Loucy (cell line): ENCODE measurements at regions not wholly inside any gene's neighbourhood (a gene's known extent, or its start where the extent isn't known, plus 50 kb on each side); places are given as distances from the start of the nearest gene placed in this dataset.

Experiments
- H2AFZ ChIP-seq: fragments of 200-600 bp; sonication (generic); 2 replicates; pipeline ENCODE4 v1.6.0; 2016; ENCODE audit warnings: antibody characterized with exemption, mild to moderate bottlenecking, low read length, moderate library complexity
- H3F3A ChIP-seq: fragments of 200-600 bp; 2 replicates; pipeline ENCODE4 v1.6.0; 2016; ENCODE audit warnings: antibody characterized with exemption, low read depth, mild to moderate bottlenecking
- H3K27me3 ChIP-seq: fragments of 200-600 bp; sonication (generic); 2 replicates; pipeline ENCODE4 v1.6.1; 2014; ENCODE audit warnings: low read length, mild to moderate bottlenecking; ENCODE audit not compliant: insufficient read depth, poor library complexity, severe bottlenecking
- H3K36me3 ChIP-seq: fragments of 200-600 bp; sonication (generic); 2 replicates; pipeline ENCODE4 v1.6.1; 2016; ENCODE audit warnings: low read length; ENCODE audit not compliant: insufficient read depth
- H3K4me1 ChIP-seq: fragments of 200-600 bp; sonication (generic); 2 replicates; pipeline ENCODE4 v1.5.1; 2014; ENCODE audit warnings: low read length, mild to moderate bottlenecking; ENCODE audit not compliant: insufficient read depth, poor library complexity, severe bottlenecking
- H3K4me2 ChIP-seq: fragments of 200-600 bp; sonication (generic); 2 replicates; pipeline ENCODE4 v1.6.0; 2014; ENCODE audit warnings: antibody characterized with exemption, low read length, low read depth, mild to moderate bottlenecking; ENCODE audit not compliant: poor library complexity, severe bottlenecking
- H3K4me3 ChIP-seq: fragments of 200-600 bp; sonication (generic); 2 replicates; pipeline ENCODE4 v1.5.1; 2014; ENCODE audit warnings: low read length, mild to moderate bottlenecking, mixed read lengths; ENCODE audit not compliant: poor library complexity, severe bottlenecking
- H3K79me2 ChIP-seq: fragments of 200-600 bp; sonication (generic); 2 replicates; pipeline ENCODE4 v1.6.1; 2014; ENCODE audit warnings: low read length; ENCODE audit not compliant: insufficient read depth
- H3K9ac ChIP-seq: fragments of 200-600 bp; sonication (generic); 2 replicates; pipeline ENCODE4 v1.6.0; 2014; ENCODE audit warnings: mild to moderate bottlenecking, low read depth, low read length, moderate library complexity; ENCODE audit not compliant: poor library complexity, severe bottlenecking
- H3K9me2 ChIP-seq: fragments of 200-600 bp; sonication (generic); replicated peaks from 2 replicates; pipeline ENCODE4 v1.6.1; 2016; ENCODE audit warnings: low read depth, low read length, mixed read lengths
- H3K9me3 ChIP-seq: fragments of 200-600 bp; sonication (generic); 2 replicates; pipeline ENCODE4 v1.6.1; 2014; ENCODE audit warnings: mild to moderate bottlenecking, antibody characterized with exemption, low read length, low read depth; ENCODE audit not compliant: insufficient read depth
- H4K20me1 ChIP-seq: fragments of 200-600 bp; sonication (generic); 2 replicates; pipeline ENCODE4 v1.6.0; 2014; ENCODE audit warnings: antibody characterized with exemption, low read length, mild to moderate bottlenecking; ENCODE audit not compliant: insufficient read depth, poor library complexity, severe bottlenecking
- EZH2phosphoT487 ChIP-seq: fragments of 200-600 bp; IDR thresholded peaks from 2 replicates; pipeline ENCODE4 v1.6.1; 2018; ENCODE audit warnings: antibody characterized with exemption, mild to moderate bottlenecking, moderate library complexity, borderline replicate concordance
- TF ChIP-seq, protein P1 (sequence below): fragments of 200-600 bp; sonication (generic); conservative IDR thresholded peaks from 2 replicates; pipeline ENCODE4 v1.5.1; 2014; ENCODE audit warnings: mild to moderate bottlenecking, antibody characterized with exemption, low read length

DNA sequence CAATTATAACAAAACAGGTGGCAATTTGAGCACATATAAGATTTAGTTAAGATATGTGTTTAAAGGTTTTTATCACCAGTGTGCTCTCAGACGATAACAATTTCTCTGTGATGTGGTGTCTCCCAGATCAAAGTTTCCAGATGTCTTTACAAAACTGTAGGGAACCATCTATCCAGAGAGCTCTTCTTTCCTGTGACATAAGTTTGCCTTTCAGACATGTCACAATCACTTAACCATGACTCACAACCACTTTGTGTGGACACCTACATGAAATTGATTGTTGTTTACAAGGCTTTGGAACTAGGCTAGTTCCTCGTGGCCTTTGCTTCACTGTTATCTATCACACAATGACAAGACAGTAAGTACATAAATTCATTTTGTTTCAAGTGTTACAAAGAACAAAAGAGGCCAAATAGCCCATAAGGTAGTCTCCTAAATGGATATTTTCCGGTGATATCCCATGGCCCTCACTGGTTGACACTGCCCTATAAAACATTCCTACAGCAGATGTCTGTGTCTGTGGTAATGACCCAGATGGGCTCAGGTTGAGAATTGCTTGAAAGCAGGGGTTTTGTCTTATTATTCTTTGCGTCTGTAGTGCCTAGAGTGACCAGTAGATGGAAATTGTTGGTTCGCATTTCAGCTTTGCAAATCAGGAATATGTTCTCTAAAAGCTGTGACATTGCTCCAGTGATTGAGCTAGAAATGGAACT lies 297.8 kb upstream of the FAM241A start:
- H3K36me3 ChIP-seq = no peaks in the 10 kb centered on the region
- H3F3A ChIP-seq = 0 out of 2 replicates have a peak, but pooled peaks cover 3% of the 10 kb centered on the region
- no peaks in the 10 kb centered on the region for H3K4me1 ChIP-seq
- no peaks in the 10 kb centered on the region for H3K9me3 ChIP-seq
- TF ChIP-seq, protein P1, sequence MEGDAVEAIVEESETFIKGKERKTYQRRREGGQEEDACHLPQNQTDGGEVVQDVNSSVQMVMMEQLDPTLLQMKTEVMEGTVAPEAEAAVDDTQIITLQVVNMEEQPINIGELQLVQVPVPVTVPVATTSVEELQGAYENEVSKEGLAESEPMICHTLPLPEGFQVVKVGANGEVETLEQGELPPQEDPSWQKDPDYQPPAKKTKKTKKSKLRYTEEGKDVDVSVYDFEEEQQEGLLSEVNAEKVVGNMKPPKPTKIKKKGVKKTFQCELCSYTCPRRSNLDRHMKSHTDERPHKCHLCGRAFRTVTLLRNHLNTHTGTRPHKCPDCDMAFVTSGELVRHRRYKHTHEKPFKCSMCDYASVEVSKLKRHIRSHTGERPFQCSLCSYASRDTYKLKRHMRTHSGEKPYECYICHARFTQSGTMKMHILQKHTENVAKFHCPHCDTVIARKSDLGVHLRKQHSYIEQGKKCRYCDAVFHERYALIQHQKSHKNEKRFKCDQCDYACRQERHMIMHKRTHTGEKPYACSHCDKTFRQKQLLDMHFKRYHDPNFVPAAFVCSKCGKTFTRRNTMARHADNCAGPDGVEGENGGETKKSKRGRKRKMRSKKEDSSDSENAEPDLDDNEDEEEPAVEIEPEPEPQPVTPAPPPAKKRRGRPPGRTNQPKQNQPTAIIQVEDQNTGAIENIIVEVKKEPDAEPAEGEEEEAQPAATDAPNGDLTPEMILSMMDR = peak; percentile 55
- TF ChIP-seq EZH2phosphoT487 = no peak
- no peak overlapping the region for H3K4me2 ChIP-seq
- no peak overlapping the region for H3K9ac ChIP-seq
- H4K20me1 ChIP-seq = no peaks in the 10 kb centered on the region
- no peaks in the 10 kb centered on the region for H3K27me3 ChIP-seq
- H3K4me3 ChIP-seq = no peak overlapping the region
- H3K79me2 ChIP-seq = no peaks in the 10 kb centered on the region
- H2AFZ ChIP-seq = no peak overlapping the region
- no peaks in the 10 kb centered on the region for H3K9me2 ChIP-seq

DNA sequence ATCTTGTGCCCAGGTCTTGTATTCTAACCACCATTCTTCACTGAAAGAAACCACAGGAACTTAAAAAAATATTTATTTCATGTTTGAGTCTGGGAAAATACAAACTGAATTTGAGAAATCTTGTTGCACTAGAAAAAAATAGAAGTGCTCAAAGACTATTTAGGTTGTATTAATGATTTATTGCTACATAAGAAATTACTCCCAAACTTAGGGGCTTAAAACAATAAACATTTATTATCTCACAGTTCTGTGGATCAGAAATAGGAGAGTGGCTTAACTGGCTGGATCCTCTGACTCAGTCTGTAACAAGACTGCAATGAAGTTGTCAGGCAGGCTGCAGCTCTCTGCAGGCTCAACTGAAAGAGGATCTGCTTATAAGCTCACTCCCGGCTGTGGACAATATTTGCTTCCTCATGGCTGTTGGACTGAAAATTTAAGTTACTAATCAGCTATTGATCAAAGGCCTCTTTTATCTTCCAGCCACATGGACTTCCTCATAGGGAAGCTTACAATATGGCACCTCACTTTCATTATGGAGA lies 295.4 kb upstream of the FAM241A start:
- Histone ChIP-seq H3K4me3 (no peak overlapping the region), H3K4me2 (no peak overlapping the region), H3K9ac (no peak overlapping the region), H3K27me3 (no peaks in the 10 kb centered on the region), H3F3A (0 out of 2 replicates have a peak, but pooled peaks cover 3% of the 10 kb centered on the region), H3K9me2 (no peaks in the 10 kb centered on the region), H3K79me2 (no peaks in the 10 kb centered on the region), H3K36me3 (no peaks in the 10 kb centered on the region), H3K4me1 (no peaks in the 10 kb centered on the region), H2AFZ (no peak overlapping the region), H3K9me3 (no peaks in the 10 kb centered on the region), H4K20me1 (no peaks in the 10 kb centered on the region)
- TF ChIP-seq EZH2phosphoT487 = no peak

DNA sequence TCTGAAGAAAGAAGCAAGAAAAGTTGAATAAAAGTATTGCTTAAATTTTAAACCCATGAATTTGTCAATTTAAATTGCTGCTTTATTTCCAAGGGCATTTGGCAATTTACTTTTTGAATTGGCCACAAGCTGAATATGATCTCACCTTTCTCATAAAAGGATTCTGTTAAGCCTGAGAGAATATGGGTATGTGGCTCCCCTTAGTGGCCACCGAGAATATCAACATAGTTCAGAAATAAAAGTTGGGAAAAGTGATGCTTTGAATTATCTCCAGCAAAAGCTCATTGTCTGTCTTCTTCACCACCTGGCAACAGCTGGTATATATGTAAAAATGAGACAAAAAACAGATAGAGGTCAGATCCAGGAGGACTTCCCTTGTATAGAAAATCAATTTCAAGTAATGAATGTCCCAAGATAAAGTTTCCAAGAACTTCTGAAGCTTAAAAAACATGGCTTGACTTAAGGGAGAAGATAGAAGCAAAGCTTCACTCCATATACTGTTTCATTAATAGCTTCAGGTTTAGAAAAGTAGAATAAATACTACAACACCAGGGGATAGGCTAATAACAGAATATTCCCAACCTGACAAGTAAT lies 290.7 kb upstream of the FAM241A start:
- Histone ChIP-seq H3K79me2 (no peaks in the 10 kb centered on the region), H3K4me2 (no peak overlapping the region), H3K36me3 (no peaks in the 10 kb centered on the region), H3K9me3 (no peaks in the 10 kb centered on the region), H3K4me1 (no peaks in the 10 kb centered on the region), H3K27me3 (no peaks in the 10 kb centered on the region), H3K4me3 (no peak overlapping the region), H3K9me2 (no peaks in the 10 kb centered on the region), H3F3A (0 out of 2 replicates have a peak, but pooled peaks cover 3% of the 10 kb centered on the region), H3K9ac (no peak overlapping the region), H4K20me1 (no peaks in the 10 kb centered on the region), H2AFZ (no peak overlapping the region)
- TF ChIP-seq, protein P1 = peak; percentile 91
- TF ChIP-seq EZH2phosphoT487 = no peak
